ENCODE measurements at regions not wholly inside any gene's neighbourhood (a gene's known extent, or its start where the extent isn't known, plus 50 kb on each side); places are given as distances from the start of the nearest gene placed in this dataset.

DNA sequence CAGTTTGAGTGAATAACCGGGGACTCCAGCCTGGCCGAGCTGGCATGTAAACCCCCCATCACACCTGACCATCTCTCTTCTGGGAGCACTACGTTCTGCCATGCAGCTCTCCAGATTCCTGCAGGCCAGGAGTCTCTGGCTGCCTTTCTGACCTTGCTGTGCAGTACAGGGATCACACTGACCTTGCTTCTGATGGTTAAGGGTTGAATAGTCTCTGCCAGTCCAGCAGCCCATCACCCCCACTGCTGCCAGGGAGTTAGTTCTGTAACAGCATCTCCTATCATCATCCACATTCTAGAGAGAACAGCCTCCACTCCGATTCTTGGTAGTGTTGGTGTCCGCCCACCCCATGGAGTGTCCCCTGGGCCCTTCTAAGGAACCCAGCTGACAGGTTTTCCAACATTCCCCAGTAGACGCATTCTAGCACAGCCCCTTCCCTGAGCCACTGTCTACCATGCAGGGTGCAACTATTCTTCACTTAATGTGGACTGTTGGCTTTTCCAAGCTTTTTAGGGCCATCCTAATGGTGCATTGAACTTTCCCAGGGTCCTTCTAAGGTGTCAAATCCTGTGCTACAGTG is 109.8 kb downstream of the RIPK4 start:
- Mint-ChIP-seq H3K27ac (ENCODE audit: unreplicated experiment) (peak overlapping the region; percentile 14), H3K36me3 (ENCODE audit: low read depth) (no peaks in the 10 kb centered on the region), H3K9me3 (ENCODE audit: low read depth) (no peaks in the 10 kb centered on the region), H3K27me3 (ENCODE audit: low read depth) (no peaks in the 10 kb centered on the region), H3K4me1 (ENCODE audit: low read depth) (peaks cover 34% of the 10 kb centered on the region), H3K4me3 (ENCODE audit: unreplicated experiment) (no peak overlapping the region)
- TF ChIP-seq, protein P1, sequence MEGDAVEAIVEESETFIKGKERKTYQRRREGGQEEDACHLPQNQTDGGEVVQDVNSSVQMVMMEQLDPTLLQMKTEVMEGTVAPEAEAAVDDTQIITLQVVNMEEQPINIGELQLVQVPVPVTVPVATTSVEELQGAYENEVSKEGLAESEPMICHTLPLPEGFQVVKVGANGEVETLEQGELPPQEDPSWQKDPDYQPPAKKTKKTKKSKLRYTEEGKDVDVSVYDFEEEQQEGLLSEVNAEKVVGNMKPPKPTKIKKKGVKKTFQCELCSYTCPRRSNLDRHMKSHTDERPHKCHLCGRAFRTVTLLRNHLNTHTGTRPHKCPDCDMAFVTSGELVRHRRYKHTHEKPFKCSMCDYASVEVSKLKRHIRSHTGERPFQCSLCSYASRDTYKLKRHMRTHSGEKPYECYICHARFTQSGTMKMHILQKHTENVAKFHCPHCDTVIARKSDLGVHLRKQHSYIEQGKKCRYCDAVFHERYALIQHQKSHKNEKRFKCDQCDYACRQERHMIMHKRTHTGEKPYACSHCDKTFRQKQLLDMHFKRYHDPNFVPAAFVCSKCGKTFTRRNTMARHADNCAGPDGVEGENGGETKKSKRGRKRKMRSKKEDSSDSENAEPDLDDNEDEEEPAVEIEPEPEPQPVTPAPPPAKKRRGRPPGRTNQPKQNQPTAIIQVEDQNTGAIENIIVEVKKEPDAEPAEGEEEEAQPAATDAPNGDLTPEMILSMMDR (IDR thresholded peaks at IDR 0.05): no peak
- peak; percentile 30 for DNase-seq (ENCODE audit: low spot score)

DNA sequence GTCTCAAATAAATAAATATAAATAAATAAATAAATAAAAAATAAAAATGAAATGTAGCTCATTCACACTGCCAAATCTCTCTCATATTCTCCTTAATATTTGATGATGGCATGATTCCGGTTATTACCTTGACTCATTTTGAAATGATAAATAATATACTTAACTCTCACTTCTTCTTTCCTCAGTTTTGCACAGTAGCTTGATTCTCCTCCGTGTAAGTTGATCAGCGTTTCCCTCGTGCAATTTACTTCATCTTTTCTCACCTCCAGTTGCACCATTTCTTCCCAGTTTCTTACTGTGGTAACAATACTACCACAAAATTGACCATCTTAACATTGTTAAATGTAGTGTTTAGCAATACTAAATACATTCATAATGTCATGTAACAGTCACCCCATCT is 111.6 kb downstream of the RIPK4 start:
- Mint-ChIP-seq H3K4me3 (ENCODE audit: unreplicated experiment) (no peak overlapping the region), H3K27ac (ENCODE audit: unreplicated experiment) (peak overlapping the region; percentile 11), H3K4me1 (ENCODE audit: low read depth) (peaks cover 42% of the 10 kb centered on the region), H3K27me3 (ENCODE audit: low read depth) (no peaks in the 10 kb centered on the region), H3K9me3 (ENCODE audit: low read depth) (no peaks in the 10 kb centered on the region), H3K36me3 (ENCODE audit: low read depth) (no peaks in the 10 kb centered on the region)
- TF ChIP-seq, protein P1 (IDR thresholded peaks at IDR 0.05): no peak
- DNase-seq (ENCODE audit: low spot score): no peak

- peaks cover 40% of the 10 kb centered on the region for H3K4me1 Mint-ChIP-seq (ENCODE audit: low read depth)
- no peaks in the 10 kb centered on the region for H3K9me3 Mint-ChIP-seq (ENCODE audit: low read depth)
- peak overlapping the region; percentile 33 for H3K27ac Mint-ChIP-seq (ENCODE audit: unreplicated experiment)
- no peaks in the 10 kb centered on the region for H3K27me3 Mint-ChIP-seq (ENCODE audit: low read depth)
- DNase-seq (ENCODE audit: low spot score): no peak
- no peaks in the 10 kb centered on the region for H3K36me3 Mint-ChIP-seq (ENCODE audit: low read depth)
- TF ChIP-seq, protein P1 (IDR thresholded peaks at IDR 0.05): no peak
- H3K4me3 Mint-ChIP-seq (ENCODE audit: unreplicated experiment): no peak overlapping the region
Measured at GRCh38 chr21:41653954-41654491, 112.8 kb downstream of the RIPK4 start.

GRCh38 chr21:41653243-41653953 is 113.5 kb downstream of the RIPK4 start:
- peaks cover 42% of the 10 kb centered on the region for H3K4me1 Mint-ChIP-seq (ENCODE audit: low read depth)
- DNase-seq (ENCODE audit: low spot score): no peak
- H3K27ac Mint-ChIP-seq (ENCODE audit: unreplicated experiment): peak overlapping the region; percentile 33
- H3K9me3 Mint-ChIP-seq (ENCODE audit: low read depth): no peaks in the 10 kb centered on the region
- TF ChIP-seq, protein P1 (IDR thresholded peaks at IDR 0.05): no peak
- H3K27me3 Mint-ChIP-seq (ENCODE audit: low read depth): no peaks in the 10 kb centered on the region
- H3K4me3 Mint-ChIP-seq (ENCODE audit: unreplicated experiment): no peak overlapping the region
- H3K36me3 Mint-ChIP-seq (ENCODE audit: low read depth): no peaks in the 10 kb centered on the region

- no peaks in the 10 kb centered on the region for H3K27me3 Mint-ChIP-seq (ENCODE audit: low read depth)
- peaks cover 51% of the 10 kb centered on the region for H3K4me1 Mint-ChIP-seq (ENCODE audit: low read depth)
- no peaks in the 10 kb centered on the region for H3K36me3 Mint-ChIP-seq (ENCODE audit: low read depth)
- TF ChIP-seq, protein P1 (IDR thresholded peaks at IDR 0.05): no peak
- peak overlapping the region; percentile 2 for H3K27ac Mint-ChIP-seq (ENCODE audit: unreplicated experiment)
- no peak overlapping the region for H3K4me3 Mint-ChIP-seq (ENCODE audit: unreplicated experiment)
- DNase-seq (ENCODE audit: low spot score): no peak
- H3K9me3 Mint-ChIP-seq (ENCODE audit: low read depth): no peaks in the 10 kb centered on the region
Measured at GRCh38 chr21:41651830-41652229, 115.0 kb downstream of the RIPK4 start.
